PC-9 (cell line): ENCODE measurements at regions not wholly inside any gene's neighbourhood (a gene's known extent, or its start where the extent isn't known, plus 50 kb on each side); places are given as distances from the start of the nearest gene placed in this dataset.

Experiments
- BruUV-seq: library from RNA; stranded (reverse); fragments of 400-500 nt; replicated peaks from 2 replicates; lab custom pipeline; 2021; lab: Mats Ljungman, UMichigan
- CTCF ChIA-PET: fragments of 300-600 bp; sonication (Branson Sonifier 250); formaldehyde crosslinking; loops from one replicate; lab custom pipeline; 2022; ENCODE audit warnings: antibody characterized with exemption; lab: Charles Lee
- POLR2A ChIA-PET: fragments of 300-600 bp; sonication (Branson Sonifier 250); formaldehyde crosslinking; loops from one replicate; lab custom pipeline; 2022; ENCODE audit warnings: antibody characterized with exemption; ENCODE audit not compliant: unreplicated experiment; lab: Charles Lee
- DNase-seq, 2 experiments: peaks; one replicate each; pipeline versions ENCODE4 v3.0.0 to v3.0.0-alpha.2; 2015 to 2022; ENCODE audit warnings: mixed read lengths in 1 of 2
- H2AFZ ChIP-seq: fragments of 200-600 bp; sonication (generic); 2 replicates; pipeline ENCODE4 v1.8.1; 2017; ENCODE audit warnings: antibody characterized with exemption
- H3F3A ChIP-seq: fragments of 200-600 bp; sonication (generic); 2 replicates; pipeline ENCODE4 v1.8.1; 2017; ENCODE audit warnings: antibody characterized with exemption, mild to moderate bottlenecking, low read depth; ENCODE audit not compliant: insufficient read depth
- H3K27ac ChIP-seq: fragments of 200-600 bp; sonication (generic); 2 replicates; pipeline ENCODE4 v1.6.1; 2016; ENCODE audit warnings: mixed run types
- H3K27me3 ChIP-seq: fragments of 200-600 bp; sonication (generic); 2 replicates; pipeline ENCODE4 v1.6.1; 2016; ENCODE audit warnings: low read depth, mixed run types; ENCODE audit not compliant: insufficient read depth
- H3K36me3 ChIP-seq: fragments of 200-600 bp; sonication (generic); 2 replicates; pipeline ENCODE4 v1.6.1; 2016; ENCODE audit warnings: low read depth, mixed run types
- H3K4me1 ChIP-seq: fragments of 200-600 bp; sonication (generic); replicated peaks from 2 replicates; pipeline ENCODE4 v1.6.1; 2016; ENCODE audit warnings: mixed run types; ENCODE audit not compliant: insufficient read depth
- H3K4me2 ChIP-seq: fragments of 200-600 bp; sonication (generic); 2 replicates; pipeline ENCODE4 v1.6.1; 2017; ENCODE audit warnings: mixed run types
- H3K4me3 ChIP-seq: fragments of 200-600 bp; sonication (generic); 2 replicates; pipeline ENCODE4 v1.6.1; 2016; ENCODE audit warnings: mixed run types
- H3K79me2 ChIP-seq: fragments of 200-600 bp; sonication (generic); 2 replicates; pipeline ENCODE4 v1.6.1; 2017; ENCODE audit warnings: low read depth, mixed run types
- H3K9me2 ChIP-seq: fragments of 200-600 bp; sonication (generic); 2 replicates; pipeline ENCODE4 v1.8.1; 2017; ENCODE audit warnings: mild to moderate bottlenecking; ENCODE audit not compliant: insufficient read depth
- H3K9me3 ChIP-seq: fragments of 200-600 bp; sonication (generic); 2 replicates; pipeline ENCODE4 v1.8.1; 2016; ENCODE audit warnings: low read depth; ENCODE audit not compliant: insufficient read depth
- H4K20me1 ChIP-seq: fragments of 200-600 bp; sonication (generic); 2 replicates; pipeline ENCODE4 v1.8.1; 2017; ENCODE audit not compliant: insufficient read depth
- EZH2 ChIP-seq: fragments of 200-600 bp; sonication (generic); IDR thresholded peaks from 2 replicates; pipeline ENCODE4 v1.8.0; 2017; ENCODE audit warnings: antibody characterized with exemption, low read depth
- intact Hi-C: fragments of 100-400 bp; cut with micrococcal nuclease; formaldehyde crosslinking; loops from one replicate; pipeline ENCODE4 v1.10.0; 2022; ENCODE audit not compliant: unreplicated experiment
- TF ChIP-seq, protein P1 (sequence below): fragments of 200-600 bp; sonication (generic); conservative IDR thresholded peaks from 2 replicates; pipeline ENCODE4 v1.6.1; 2017; ENCODE audit warnings: mixed run types, antibody characterized with exemption, mild to moderate bottlenecking, moderate library complexity

DNA sequence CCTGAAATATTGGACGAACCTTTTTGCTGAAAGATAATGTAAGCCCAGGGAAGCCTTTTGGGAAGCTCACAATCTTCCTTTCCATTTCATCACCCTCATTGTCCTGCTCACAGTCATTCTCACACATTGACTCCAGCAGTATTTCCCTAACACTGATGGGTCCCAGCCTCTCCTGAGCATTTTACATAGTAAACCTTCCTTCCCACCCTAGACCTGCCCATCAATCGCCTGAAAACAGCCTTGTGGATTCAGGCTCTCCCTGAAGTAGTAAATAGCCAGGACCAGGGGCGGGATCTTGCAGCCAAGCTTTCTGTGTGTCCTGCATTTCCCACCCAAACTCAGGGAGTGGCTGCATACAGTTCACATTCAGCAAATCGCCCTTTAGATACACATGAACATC, 149.9 kb downstream of the CYRIA start:
- ChIA-PET CTCF (no interaction called here), POLR2A (no interaction called here)

DNA sequence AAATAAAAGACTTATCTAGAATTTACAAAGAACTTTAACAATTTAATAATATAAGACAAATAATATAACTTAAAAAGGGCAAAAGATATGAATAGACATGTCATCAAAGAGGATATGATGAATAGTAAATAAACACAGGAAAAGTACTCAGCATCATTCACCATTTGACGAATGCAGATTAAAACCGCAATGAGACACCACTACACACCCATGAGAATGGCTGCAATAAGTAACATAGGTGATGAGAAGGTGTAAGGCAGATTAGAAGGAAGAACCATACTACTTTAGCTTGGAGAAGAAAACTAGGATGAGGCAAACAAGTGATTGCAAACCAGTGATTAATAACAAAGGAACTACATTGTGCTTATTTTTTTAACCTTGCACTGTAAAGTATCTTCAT, 152.0 kb downstream of the CYRIA start:
- CTCF ChIA-PET = no interaction called here
- Histone ChIP-seq H3K36me3 (no peaks in the 10 kb centered on the region), H3K27ac (no peak overlapping the region), H2AFZ (no peak overlapping the region), H3K4me2 (no peak overlapping the region), H3K4me3 (no peak overlapping the region), H3F3A (no peaks in the 10 kb centered on the region), H3K9me3 (no peaks in the 10 kb centered on the region), H3K27me3 (peaks cover 37% of the 10 kb centered on the region), H3K79me2 (no peaks in the 10 kb centered on the region), H3K9me2 (no peaks in the 10 kb centered on the region), H3K4me1 (no peaks in the 10 kb centered on the region), H4K20me1 (no peaks in the 10 kb centered on the region)
- POLR2A ChIA-PET = no interaction called here
- TF ChIP-seq, protein P1, sequence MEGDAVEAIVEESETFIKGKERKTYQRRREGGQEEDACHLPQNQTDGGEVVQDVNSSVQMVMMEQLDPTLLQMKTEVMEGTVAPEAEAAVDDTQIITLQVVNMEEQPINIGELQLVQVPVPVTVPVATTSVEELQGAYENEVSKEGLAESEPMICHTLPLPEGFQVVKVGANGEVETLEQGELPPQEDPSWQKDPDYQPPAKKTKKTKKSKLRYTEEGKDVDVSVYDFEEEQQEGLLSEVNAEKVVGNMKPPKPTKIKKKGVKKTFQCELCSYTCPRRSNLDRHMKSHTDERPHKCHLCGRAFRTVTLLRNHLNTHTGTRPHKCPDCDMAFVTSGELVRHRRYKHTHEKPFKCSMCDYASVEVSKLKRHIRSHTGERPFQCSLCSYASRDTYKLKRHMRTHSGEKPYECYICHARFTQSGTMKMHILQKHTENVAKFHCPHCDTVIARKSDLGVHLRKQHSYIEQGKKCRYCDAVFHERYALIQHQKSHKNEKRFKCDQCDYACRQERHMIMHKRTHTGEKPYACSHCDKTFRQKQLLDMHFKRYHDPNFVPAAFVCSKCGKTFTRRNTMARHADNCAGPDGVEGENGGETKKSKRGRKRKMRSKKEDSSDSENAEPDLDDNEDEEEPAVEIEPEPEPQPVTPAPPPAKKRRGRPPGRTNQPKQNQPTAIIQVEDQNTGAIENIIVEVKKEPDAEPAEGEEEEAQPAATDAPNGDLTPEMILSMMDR = no peak
- no peak for TF ChIP-seq EZH2
- BruUV-seq = no TSS peak
- no peak for DNase-seq
- intact Hi-C loops = no loop called here

More for the DNA sequence above, 149.9 kb downstream of the CYRIA start:
- Histone ChIP-seq H2AFZ (no peak overlapping the region), H3K4me3 (no peak overlapping the region), H3K79me2 (no peaks in the 10 kb centered on the region), H3F3A (no peaks in the 10 kb centered on the region), H3K4me1 (no peaks in the 10 kb centered on the region), H3K4me2 (no peak overlapping the region), H3K9me2 (no peaks in the 10 kb centered on the region), H3K27ac (no peak overlapping the region), H4K20me1 (no peaks in the 10 kb centered on the region), H3K9me3 (no peaks in the 10 kb centered on the region), H3K27me3 (peaks cover 20% of the 10 kb centered on the region; the same call in 1 of the 2 replicates), H3K36me3 (no peaks in the 10 kb centered on the region)
- intact Hi-C loops = no loop called here
- TF ChIP-seq, protein P1 = no peak
- TF ChIP-seq EZH2 = no peak
- no peak for DNase-seq
- no TSS peak for BruUV-seq

DNA sequence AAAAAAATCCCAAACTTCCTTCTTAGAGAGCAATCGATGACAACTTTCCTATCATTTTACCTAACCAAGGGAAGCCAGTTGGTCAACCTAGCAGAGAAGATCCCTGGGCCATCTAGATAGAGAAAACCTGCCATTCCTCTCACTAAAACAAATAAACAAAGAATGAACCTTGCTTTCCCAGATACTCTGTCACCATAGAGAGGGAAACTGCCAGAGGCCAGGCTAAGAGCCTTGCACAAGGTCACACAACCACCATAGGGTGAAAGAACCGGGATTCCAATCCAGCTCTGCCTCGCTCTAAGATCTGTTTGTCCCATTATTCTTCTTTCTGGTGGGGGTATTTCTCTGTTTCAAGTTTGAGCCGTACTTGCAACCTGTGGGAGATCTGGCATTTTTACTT, 154.6 kb downstream of the CYRIA start:
- TF ChIP-seq EZH2 = no peak
- TF ChIP-seq, protein P1 = no peak
- POLR2A ChIA-PET = no interaction called here

More for the DNA sequence above, 154.6 kb downstream of the CYRIA start:
- H3K36me3 ChIP-seq = no peaks in the 10 kb centered on the region
- no peaks in the 10 kb centered on the region for H3F3A ChIP-seq
- peaks cover 44% of the 10 kb centered on the region for H3K27me3 ChIP-seq
- DNase-seq = no peak
- intact Hi-C loops = no loop called here
- no peaks in the 10 kb centered on the region for H3K9me2 ChIP-seq
- CTCF ChIA-PET = no interaction called here
- H3K9me3 ChIP-seq = no peaks in the 10 kb centered on the region
- H3K79me2 ChIP-seq = no peaks in the 10 kb centered on the region
- H3K4me1 ChIP-seq = no peaks in the 10 kb centered on the region
- H2AFZ ChIP-seq = no peak overlapping the region
- H3K4me3 ChIP-seq = no peak overlapping the region
- no peak overlapping the region for H3K27ac ChIP-seq
- H3K4me2 ChIP-seq = no peak overlapping the region
- no TSS peak for BruUV-seq
- H4K20me1 ChIP-seq = no peaks in the 10 kb centered on the region
